ENCODE measurements at regions not wholly inside any gene's neighbourhood (a gene's known extent, or its start where the extent isn't known, plus 50 kb on each side); places are given as distances from the start of the nearest gene placed in this dataset.

DNA sequence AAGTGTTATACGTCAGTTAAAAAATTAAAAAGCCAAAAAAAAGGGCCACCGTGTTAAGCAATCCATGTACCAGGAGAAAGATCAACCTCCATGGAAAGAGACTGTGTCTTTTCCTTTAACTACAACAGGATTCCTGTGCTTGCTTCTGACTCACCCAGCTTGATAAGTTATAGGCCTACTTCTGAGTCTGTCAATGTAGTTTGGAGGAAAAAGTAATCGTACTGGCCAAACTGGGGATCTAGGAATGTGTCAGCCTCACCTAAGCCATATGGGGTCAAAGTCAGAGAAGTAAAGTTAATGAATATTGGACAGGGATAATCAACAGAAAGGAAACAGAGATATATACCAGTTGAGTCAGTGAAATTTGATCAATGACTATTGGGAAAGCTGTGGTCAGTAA is 470.8 kb upstream of the SLIT2 start:
- Histone ChIP-seq H3K27ac (no peak overlapping the region), H3K4me1 (no peaks in the 10 kb centered on the region), H3K27me3 (no peaks in the 10 kb centered on the region), H3K36me3 (replicated peaks in 1 of 2; ENCODE audit: insufficient read depth in 1 of 2, low read depth in 2 of 2) (no peaks in the 10 kb centered on the region), H3K9me3 (peaks cover 0 to 10% (median 0%) of the 10 kb centered on the region in 3 donors), H3K4me3 (no peak overlapping the region)
- intact Hi-C loops (cut with DNase I) = no loop called here
- ATAC-seq (no peak), DNase-seq (no peak)
- WGBS, 2 donors = 56 to 70% methylated on average over 3 of the region's 3 CpGs
- TF ChIP-seq POLR2A (IDR thresholded peaks at IDR 0.05) = no peak
- TF ChIP-seq, protein P1, sequence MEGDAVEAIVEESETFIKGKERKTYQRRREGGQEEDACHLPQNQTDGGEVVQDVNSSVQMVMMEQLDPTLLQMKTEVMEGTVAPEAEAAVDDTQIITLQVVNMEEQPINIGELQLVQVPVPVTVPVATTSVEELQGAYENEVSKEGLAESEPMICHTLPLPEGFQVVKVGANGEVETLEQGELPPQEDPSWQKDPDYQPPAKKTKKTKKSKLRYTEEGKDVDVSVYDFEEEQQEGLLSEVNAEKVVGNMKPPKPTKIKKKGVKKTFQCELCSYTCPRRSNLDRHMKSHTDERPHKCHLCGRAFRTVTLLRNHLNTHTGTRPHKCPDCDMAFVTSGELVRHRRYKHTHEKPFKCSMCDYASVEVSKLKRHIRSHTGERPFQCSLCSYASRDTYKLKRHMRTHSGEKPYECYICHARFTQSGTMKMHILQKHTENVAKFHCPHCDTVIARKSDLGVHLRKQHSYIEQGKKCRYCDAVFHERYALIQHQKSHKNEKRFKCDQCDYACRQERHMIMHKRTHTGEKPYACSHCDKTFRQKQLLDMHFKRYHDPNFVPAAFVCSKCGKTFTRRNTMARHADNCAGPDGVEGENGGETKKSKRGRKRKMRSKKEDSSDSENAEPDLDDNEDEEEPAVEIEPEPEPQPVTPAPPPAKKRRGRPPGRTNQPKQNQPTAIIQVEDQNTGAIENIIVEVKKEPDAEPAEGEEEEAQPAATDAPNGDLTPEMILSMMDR (IDR thresholded peaks at IDR 0.05) = no peak

DNA sequence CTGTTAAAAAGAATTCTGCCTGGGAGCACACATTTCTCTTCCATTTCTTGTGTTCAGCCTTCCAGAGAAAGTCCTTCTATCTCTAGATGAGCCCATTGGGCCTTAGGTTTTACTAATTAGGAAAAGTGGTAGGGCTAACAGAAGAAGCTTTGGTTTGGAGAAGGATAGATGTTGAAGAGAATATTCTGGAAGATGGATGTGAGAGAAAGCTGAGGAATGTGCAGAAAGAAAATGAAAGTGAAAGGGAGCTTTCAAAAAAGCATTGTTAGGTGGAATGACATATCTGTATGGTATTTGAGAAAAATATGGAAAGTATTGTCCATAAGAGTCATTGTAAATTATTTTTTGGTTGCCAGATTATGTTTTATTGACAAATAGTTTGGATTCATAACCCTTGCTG is 474.8 kb upstream of the SLIT2 start:
- H3K4me1 ChIP-seq = no peaks in the 10 kb centered on the region
- H3K9me3 ChIP-seq = no peaks in the 10 kb centered on the region
- H3K27me3 ChIP-seq = no peaks in the 10 kb centered on the region
- intact Hi-C loops (cut with DNase I) = no loop called here
- ATAC-seq (no peak), DNase-seq (no peak)
- H3K27ac ChIP-seq = no peak overlapping the region
- H3K36me3 ChIP-seq (replicated peaks in 1 of 2; ENCODE audit: insufficient read depth in 1 of 2, low read depth in 2 of 2) = no peaks in the 10 kb centered on the region
- TF ChIP-seq POLR2A (IDR thresholded peaks at IDR 0.05) = no peak
- TF ChIP-seq, protein P1 (IDR thresholded peaks at IDR 0.05) = no peak
- H3K4me3 ChIP-seq = no peak overlapping the region

DNA sequence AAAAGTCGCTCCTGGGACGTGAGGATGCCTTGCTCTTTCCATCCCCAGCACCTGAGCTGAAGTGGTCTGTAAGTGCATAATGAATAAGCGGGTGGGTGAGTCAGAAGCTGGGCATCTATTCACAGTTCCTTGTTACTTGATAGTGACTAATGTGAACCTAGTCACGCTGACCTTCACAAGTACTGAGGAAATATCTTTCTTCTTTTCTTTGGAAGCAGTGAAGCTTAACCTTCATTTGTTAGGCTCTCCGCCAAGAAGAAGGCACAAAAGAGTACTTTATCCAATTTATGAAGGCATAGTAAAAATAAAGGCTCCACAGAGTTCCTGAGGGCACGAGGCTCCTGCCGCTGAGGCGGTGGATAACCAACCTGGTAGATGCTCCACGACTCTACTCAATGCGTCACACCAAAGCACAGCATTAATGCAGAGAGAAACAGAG is 475.7 kb upstream of the SLIT2 start:
- TF ChIP-seq, protein P1 (IDR thresholded peaks at IDR 0.05) = no peak
- no peak for TF ChIP-seq POLR2A (IDR thresholded peaks at IDR 0.05)
- DNase-seq (no peak), ATAC-seq (no peak)
- intact Hi-C loops (cut with DNase I) = no loop called here
- H3K9me3 ChIP-seq = no peaks in the 10 kb centered on the region
- no peak overlapping the region for H3K27ac ChIP-seq
- no peaks in the 10 kb centered on the region for H3K27me3 ChIP-seq
- H3K4me1 ChIP-seq = no peaks in the 10 kb centered on the region
- H3K36me3 ChIP-seq (replicated peaks in 1 of 2; ENCODE audit: insufficient read depth in 1 of 2, low read depth in 2 of 2) = no peaks in the 10 kb centered on the region
- no peak overlapping the region for H3K4me3 ChIP-seq
- 66 to 71% methylated on average over 10 of the region's 10 CpGs for WGBS, 2 donors

DNA sequence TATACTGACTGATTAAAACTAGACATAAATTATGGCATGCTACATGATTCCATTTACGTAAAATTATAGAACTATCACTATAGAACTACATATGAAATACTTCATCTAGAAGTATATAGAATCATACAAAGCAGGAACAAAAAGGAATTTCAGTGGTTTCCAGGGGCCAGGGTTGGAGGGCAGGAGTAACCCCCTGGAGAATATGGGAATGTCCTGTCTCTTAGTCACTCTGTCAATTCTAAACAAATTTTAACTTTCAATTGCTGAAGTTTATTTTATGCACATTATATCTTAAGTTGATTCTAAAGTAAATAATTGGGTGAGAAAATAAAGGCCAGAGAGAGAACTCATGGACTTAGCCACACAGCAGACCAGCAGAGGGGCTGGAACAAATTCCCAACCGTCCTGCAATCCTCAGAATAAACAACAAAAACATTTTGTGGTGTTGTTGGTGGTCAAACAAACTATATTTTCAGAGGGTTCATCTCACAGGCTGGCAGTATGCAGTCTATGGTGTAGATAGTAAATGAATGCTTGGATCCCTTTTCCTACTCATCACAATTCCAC is 476.9 kb upstream of the SLIT2 start:
- TF ChIP-seq POLR2A (IDR thresholded peaks at IDR 0.05) = no peak
- TF ChIP-seq, protein P1 (IDR thresholded peaks at IDR 0.05) = no peak

DNA sequence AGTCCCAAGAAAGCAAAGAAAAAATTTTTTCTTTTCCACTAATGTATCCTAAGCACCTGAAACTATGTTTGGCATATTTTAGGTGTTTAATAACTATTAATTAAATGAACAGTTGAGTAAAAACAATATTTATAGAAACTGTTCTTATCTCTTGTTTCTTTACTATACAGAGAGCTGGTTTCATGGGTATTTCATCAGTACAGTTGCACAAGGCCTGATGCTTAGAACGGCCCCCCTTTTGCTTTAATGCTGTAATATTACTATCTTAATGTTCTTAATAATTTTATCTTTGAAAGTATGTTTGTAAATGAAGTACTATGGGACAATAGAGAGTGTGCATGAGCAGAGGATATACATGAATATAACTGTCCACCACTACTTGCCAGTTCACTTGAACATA is 479.1 kb upstream of the SLIT2 start:
- ATAC-seq = no peak
- TF ChIP-seq POLR2A (IDR thresholded peaks at IDR 0.05) = no peak
- TF ChIP-seq, protein P1 (IDR thresholded peaks at IDR 0.05) = no peak
- DNase-seq = no peak
- Histone ChIP-seq H3K9me3 (no peaks in the 10 kb centered on the region), H3K4me3 (no peak overlapping the region), H3K27me3 (no peaks in the 10 kb centered on the region), H3K36me3 (replicated peaks in 1 of 2; ENCODE audit: insufficient read depth in 1 of 2, low read depth in 2 of 2) (no peaks in the 10 kb centered on the region), H3K27ac (no peak overlapping the region), H3K4me1 (no peaks in the 10 kb centered on the region)
- WGBS, 2 donors = 58 to 61% methylated on average over 1 of the region's 1 CpG
- intact Hi-C loops (cut with DNase I) = no loop called here

More for the DNA sequence above, 476.9 kb upstream of the SLIT2 start:
- DNase-seq (no peak), ATAC-seq (no peak)
- no peaks in the 10 kb centered on the region for H3K27me3 ChIP-seq
- H3K4me1 ChIP-seq = no peaks in the 10 kb centered on the region
- H3K36me3 ChIP-seq (replicated peaks in 1 of 2; ENCODE audit: insufficient read depth in 1 of 2, low read depth in 2 of 2) = no peaks in the 10 kb centered on the region
- H3K9me3 ChIP-seq = no peaks in the 10 kb centered on the region
- intact Hi-C loops (cut with DNase I) = no loop called here
- no peak overlapping the region for H3K27ac ChIP-seq
- no peak overlapping the region for H3K4me3 ChIP-seq
- WGBS, 2 donors = 53 to 62% methylated on average over 2 of the region's 2 CpGs
